CD14-positive monocyte (primary cell): ENCODE measurements at regions not wholly inside any gene's neighbourhood (a gene's known extent, or its start where the extent isn't known, plus 50 kb on each side); places are given as distances from the start of the nearest gene placed in this dataset.

ENCODE experiments used
- DNase-seq, 3 donors: peaks; one replicate each; pipeline ENCODE4 v3.0.0-alpha.2; 2011 to 2022
- H2AFZ ChIP-seq: 2 replicates; pipeline ENCODE4 v1.6.0; 2012; ENCODE audit warnings: mild to moderate bottlenecking, low read depth, low read length, inconsistent platforms; ENCODE audit not compliant: insufficient read depth, poor library complexity, severe bottlenecking
- H3K27ac ChIP-seq, 2 donors: 1 replicate in 1 of 2; 2 replicates in 1 of 2; pipeline ENCODE4 v1.5.1; 2012 to 2013; ENCODE audit warnings: low read length in 2 of 2, control low read depth in 1 of 2, inconsistent platforms in 1 of 2, low read depth in 1 of 2, mild to moderate bottlenecking in 1 of 2
- H3K27me3 ChIP-seq, 2 donors: one replicate each; pipeline versions ENCODE4 v1.6.0 to v1.6.1; 2011 to 2013; ENCODE audit warnings: low read length in 2 of 2; ENCODE audit not compliant: control insufficient read depth in 2 of 2, insufficient read depth in 2 of 2
- H3K36me3 ChIP-seq, 2 donors: replicated peaks in 1 of 2; 1 replicate in 1 of 2; 2 replicates in 1 of 2; pipeline versions ENCODE4 v1.5.1 to v1.6.1; 2012 to 2013; ENCODE audit warnings: low read length in 2 of 2, control low read depth in 1 of 2, inconsistent platforms in 1 of 2, mild to moderate bottlenecking in 1 of 2; ENCODE audit not compliant: insufficient read depth in 2 of 2, control insufficient read depth in 1 of 2
- H3K4me1 ChIP-seq, 2 donors: 1 replicate in 1 of 2; 2 replicates in 1 of 2; pipeline versions ENCODE4 v1.5.1 to v1.6.1; 2012 to 2013; ENCODE audit warnings: low read length in 2 of 2, control low read depth in 1 of 2, inconsistent platforms in 1 of 2, mild to moderate bottlenecking in 1 of 2, moderate library complexity in 1 of 2; ENCODE audit not compliant: insufficient read depth in 2 of 2, control insufficient read depth in 1 of 2
- H3K4me2 ChIP-seq: replicated peaks from 2 replicates; pipeline ENCODE3; 2012; ENCODE audit warnings: low read length, moderate library complexity, mild to moderate bottlenecking; ENCODE audit not compliant: poor library complexity, severe bottlenecking; ENCODE audit errors: extremely low read depth
- H3K4me3 ChIP-seq, 3 experiments: fragments of 200-600 bp in 1 of 3; sonication (generic) in 1 of 3; replicated peaks in 1 of 3; 1 replicate in 2 of 3; 2 replicates in 1 of 3; pipeline ENCODE4 v1.5.1; 2011 to 2013; ENCODE audit warnings: low read length in 3 of 3, mild to moderate bottlenecking in 3 of 3, control low read depth in 2 of 3, low read depth in 2 of 3, inconsistent platforms in 1 of 3, moderate library complexity in 1 of 3
- H3K79me2 ChIP-seq: 2 replicates; pipeline ENCODE4 v1.6.0; 2012; ENCODE audit warnings: mild to moderate bottlenecking, control low read depth, inconsistent platforms, low read length, moderate library complexity; ENCODE audit not compliant: insufficient read depth
- H3K9ac ChIP-seq: 2 replicates; pipeline ENCODE4 v1.6.0; 2017; ENCODE audit warnings: low read length, mild to moderate bottlenecking; ENCODE audit not compliant: insufficient read depth, poor library complexity, severe bottlenecking
- H3K9me3 ChIP-seq, 2 donors: replicated peaks in 1 of 2; 1 replicate in 1 of 2; 2 replicates in 1 of 2; pipeline versions ENCODE4 v1.5.1 to v1.6.1; 2012 to 2013; ENCODE audit warnings: low read length in 2 of 2, control low read depth in 1 of 2; ENCODE audit not compliant: control insufficient read depth in 1 of 2, insufficient read depth in 1 of 2
- H4K20me1 ChIP-seq: 2 replicates; pipeline ENCODE4 v1.6.0; 2012; ENCODE audit warnings: mild to moderate bottlenecking, low read length, control low read depth, moderate library complexity; ENCODE audit not compliant: insufficient read depth
- H3K27ac Mint-ChIP-seq, 7 donors: one replicate each; pipeline ENCODE4 v1.8.0; 2020; ENCODE audit warnings: mild to moderate bottlenecking in 7 of 7, mixed read lengths in 7 of 7, moderate library complexity in 6 of 7, inconsistent platforms in 2 of 7
- H3K27me3 Mint-ChIP-seq, 3 donors: one replicate each; pipeline ENCODE4 v1.8.0; 2021 to 2022; ENCODE audit warnings: low read depth in 3 of 3, mild to moderate bottlenecking in 3 of 3, mixed read lengths in 3 of 3, moderate library complexity in 3 of 3, inconsistent platforms in 1 of 3
- H3K36me3 Mint-ChIP-seq, 2 donors: one replicate each; pipeline ENCODE4 v1.8.0; 2020; ENCODE audit warnings: mixed read lengths in 2 of 2, inconsistent platforms in 1 of 2, mild to moderate bottlenecking in 1 of 2
- H3K4me1 Mint-ChIP-seq: one replicate; pipeline ENCODE4 v1.8.0; 2020; ENCODE audit warnings: mild to moderate bottlenecking, mixed read lengths
- H3K4me3 Mint-ChIP-seq, 2 donors: one replicate each; pipeline ENCODE4 v1.8.0; 2020; ENCODE audit warnings: mild to moderate bottlenecking in 2 of 2, mixed read lengths in 2 of 2, moderate library complexity in 1 of 2
- H3K9me3 Mint-ChIP-seq, 7 donors: one replicate each; pipeline ENCODE4 v1.8.0; 2020 to 2022; ENCODE audit warnings: mixed read lengths in 7 of 7, mild to moderate bottlenecking in 6 of 7, moderate library complexity in 6 of 7, inconsistent platforms in 2 of 7
- WGBS: methylation state at CpG from one replicate; pipeline ENCODE4 v1.1.5; 2013; ENCODE audit warnings: missing lambda C conversion rate; ENCODE audit not compliant: insufficient coverage; 5-methylcytosine and 5-hydroxymethylcytosine counted together
- intact Hi-C, 2 donors: fragments of 100-400 bp; cut with micrococcal nuclease; formaldehyde crosslinking; loops; one replicate each; pipeline versions ENCODE4 v1.15.0 to v1.15.1; 2023
- TF ChIP-seq, protein P1 (sequence below): fragments of 200-600 bp; IDR thresholded peaks from one replicate; pipeline ENCODE4 v1.8.0; 2022; ENCODE audit warnings: antibody characterized with exemption, mild to moderate bottlenecking

DNA sequence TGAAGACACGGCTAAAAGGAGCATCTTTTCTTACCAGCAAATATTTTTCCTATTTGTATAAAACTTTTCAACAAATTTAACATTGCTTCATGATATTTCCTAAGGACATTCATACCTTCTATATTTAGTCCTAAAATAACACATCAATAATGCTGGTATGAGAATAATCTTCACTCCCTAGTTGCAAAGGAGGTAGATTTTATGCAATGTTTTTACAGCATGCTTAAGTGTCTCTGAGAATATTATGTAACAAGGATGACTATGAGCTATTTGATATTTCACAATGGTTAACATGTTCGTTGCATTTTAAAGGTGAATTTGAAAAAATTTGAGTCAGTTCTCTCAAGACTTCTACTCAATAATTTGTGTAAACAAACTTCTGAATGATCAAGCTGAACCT, 506.7 kb downstream of the NUP35 start:
- Histone ChIP-seq H3K4me3 (no peak overlapping the region), H3K9ac (no peak overlapping the region), H2AFZ (no peak overlapping the region), H3K4me2 (no peak overlapping the region), H3K79me2 (no peaks in the 10 kb centered on the region), H3K9me3 (no peaks in the 10 kb centered on the region), H3K36me3 (no peaks in the 10 kb centered on the region), H3K27me3 (no peaks in the 10 kb centered on the region), H3K27ac (no peak overlapping the region), H3K4me1 (no peaks in the 10 kb centered on the region), H4K20me1 (no peaks in the 10 kb centered on the region)
- no peak for DNase-seq
- Mint-ChIP-seq H3K36me3 (no peaks in the 10 kb centered on the region), H3K27ac (no peak overlapping the region), H3K27me3 (peaks cover 0 to 1% (median 0%) of the 10 kb centered on the region in 3 donors), H3K4me1 (no peaks in the 10 kb centered on the region), H3K4me3 (no peak overlapping the region), H3K9me3 (peaks cover 0 to 6% (median 3%) of the 10 kb centered on the region in 7 donors)
- intact Hi-C loops = no loop called here
- TF ChIP-seq, protein P1, sequence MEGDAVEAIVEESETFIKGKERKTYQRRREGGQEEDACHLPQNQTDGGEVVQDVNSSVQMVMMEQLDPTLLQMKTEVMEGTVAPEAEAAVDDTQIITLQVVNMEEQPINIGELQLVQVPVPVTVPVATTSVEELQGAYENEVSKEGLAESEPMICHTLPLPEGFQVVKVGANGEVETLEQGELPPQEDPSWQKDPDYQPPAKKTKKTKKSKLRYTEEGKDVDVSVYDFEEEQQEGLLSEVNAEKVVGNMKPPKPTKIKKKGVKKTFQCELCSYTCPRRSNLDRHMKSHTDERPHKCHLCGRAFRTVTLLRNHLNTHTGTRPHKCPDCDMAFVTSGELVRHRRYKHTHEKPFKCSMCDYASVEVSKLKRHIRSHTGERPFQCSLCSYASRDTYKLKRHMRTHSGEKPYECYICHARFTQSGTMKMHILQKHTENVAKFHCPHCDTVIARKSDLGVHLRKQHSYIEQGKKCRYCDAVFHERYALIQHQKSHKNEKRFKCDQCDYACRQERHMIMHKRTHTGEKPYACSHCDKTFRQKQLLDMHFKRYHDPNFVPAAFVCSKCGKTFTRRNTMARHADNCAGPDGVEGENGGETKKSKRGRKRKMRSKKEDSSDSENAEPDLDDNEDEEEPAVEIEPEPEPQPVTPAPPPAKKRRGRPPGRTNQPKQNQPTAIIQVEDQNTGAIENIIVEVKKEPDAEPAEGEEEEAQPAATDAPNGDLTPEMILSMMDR = no peak
- WGBS = 100% methylated on average over 1 of the region's 2 CpGs

DNA sequence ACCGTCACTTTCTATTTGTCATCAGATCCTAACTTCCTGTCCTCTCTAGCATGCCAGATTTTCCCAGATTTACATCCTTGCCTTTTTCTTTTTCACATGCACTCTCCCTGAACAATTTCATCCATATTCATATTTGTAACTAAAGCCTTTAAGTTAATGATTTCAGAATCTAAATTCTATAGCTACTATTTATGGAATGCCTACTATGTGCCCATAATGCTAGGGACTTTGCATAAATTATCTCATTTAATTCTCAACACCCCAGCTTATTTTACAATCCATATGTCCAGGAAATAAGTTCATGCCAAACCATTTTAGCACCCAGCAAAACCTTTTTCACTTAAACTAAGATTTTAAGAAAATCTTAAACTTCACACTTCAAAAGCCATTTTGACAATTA, 531.9 kb downstream of the NUP35 start:
- H3K27ac ChIP-seq = no peak overlapping the region

More for the DNA sequence above, 531.9 kb downstream of the NUP35 start:
- no peaks in the 10 kb centered on the region for H4K20me1 ChIP-seq
- intact Hi-C loops = no loop called here
- H3K36me3 ChIP-seq = no peaks in the 10 kb centered on the region
- no peaks in the 10 kb centered on the region for H3K36me3 Mint-ChIP-seq
- H3K4me3 ChIP-seq = no peak overlapping the region
- H3K9ac ChIP-seq = no peak overlapping the region
- no peaks in the 10 kb centered on the region for H3K27me3 Mint-ChIP-seq
- no peak overlapping the region for H3K4me2 ChIP-seq
- H2AFZ ChIP-seq = no peak overlapping the region
- TF ChIP-seq, protein P1 = no peak
- no peaks in the 10 kb centered on the region for H3K9me3 ChIP-seq
- peaks cover 0 to 5% (median 4%) of the 10 kb centered on the region in 7 donors for H3K9me3 Mint-ChIP-seq
- no CpG with 5 or more reads among the region's 1 CpG for WGBS
- no peak overlapping the region for H3K4me3 Mint-ChIP-seq
- no peaks in the 10 kb centered on the region for H3K27me3 ChIP-seq
- DNase-seq = no peak
- H3K79me2 ChIP-seq = no peaks in the 10 kb centered on the region
- no peaks in the 10 kb centered on the region for H3K4me1 Mint-ChIP-seq
- H3K4me1 ChIP-seq = no peaks in the 10 kb centered on the region
- no peak overlapping the region for H3K27ac Mint-ChIP-seq
